HS-5 (cell line): ENCODE measurements at regions not wholly inside any gene's neighbourhood (a gene's known extent, or its start where the extent isn't known, plus 50 kb on each side); places are given as distances from the start of the nearest gene placed in this dataset.

Source experiments
- DNase-seq: peaks from one replicate; pipeline ENCODE4 v3.0.0-alpha.2; 2012; ENCODE audit warnings: low read depth

GRCh38 chr1:219669556-219669955 is 56.7 kb upstream of the ZC3H11B start:
- DNase-seq: no peak

GRCh38 chr1:219669042-219669441 is 56.1 kb upstream of the ZC3H11B start:
- no peak for DNase-seq

- no peak for DNase-seq
These were observed 55.5 kb upstream of the ZC3H11B start for GRCh38 chr1:219668446-219668845.

- DNase-seq: peak; percentile 39
These were observed 53.3 kb upstream of the ZC3H11B start for GRCh38 chr1:219666242-219666641.

- no peak for DNase-seq
These were observed 52.2 kb upstream of the ZC3H11B start for GRCh38 chr1:219665089-219665488.

- no peak for DNase-seq
These were observed 51.6 kb upstream of the ZC3H11B start for GRCh38 chr1:219664310-219665029.
